ENCODE measurements at regions not wholly inside any gene's neighbourhood (a gene's known extent, or its start where the extent isn't known, plus 50 kb on each side); places are given as distances from the start of the nearest gene placed in this dataset.

DNA sequence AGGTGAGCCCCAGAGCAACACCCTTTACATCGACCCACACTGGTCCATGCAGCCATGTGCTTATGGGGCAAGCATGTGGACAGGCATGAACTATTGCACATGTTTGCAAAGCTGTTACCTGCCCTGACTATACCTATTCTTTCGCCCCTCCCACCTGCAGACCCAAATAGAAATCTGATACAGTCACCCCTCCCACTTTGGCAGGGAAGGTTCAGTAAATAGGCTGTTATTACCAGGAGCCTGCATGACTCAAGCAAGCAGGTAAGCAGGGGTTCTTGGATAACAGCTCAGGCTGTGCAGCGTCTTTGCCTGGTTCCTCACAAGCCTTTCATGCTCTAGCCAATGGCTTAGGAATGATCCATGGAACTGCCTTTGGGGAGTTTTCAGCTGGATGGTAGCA lies 122.7 kb upstream of the DIPK2B start (continued):
- TF ChIP-seq PHF8 (IDR thresholded peaks at IDR 0.05; ENCODE audit: borderline replicate concordance, low read depth): no peak

DNA sequence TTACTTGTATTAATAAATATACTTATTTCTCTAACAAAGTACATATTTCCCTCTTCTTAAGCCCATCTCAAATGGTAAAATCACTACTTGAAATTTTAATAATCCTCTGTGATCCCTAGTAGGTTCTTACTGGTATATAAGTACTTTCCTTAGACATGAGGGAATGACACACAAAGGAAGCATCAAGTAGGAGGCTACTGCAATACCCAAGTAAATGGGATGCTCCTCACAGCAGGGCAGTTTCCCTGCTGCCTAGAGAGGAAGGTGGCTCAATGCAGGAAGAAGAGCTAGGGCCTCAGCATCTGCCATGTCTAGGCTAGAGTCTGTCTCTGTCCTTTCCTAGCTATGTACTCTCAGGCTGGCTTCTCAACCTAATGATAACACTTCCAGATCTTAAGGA lies 122.1 kb upstream of the DIPK2B start:
- Histone ChIP-seq H3K4me3 (no peak overlapping the region), H3K9me3 (peaks cover 7% of the 10 kb centered on the region; the same call in 1 of the 3 replicates), H3K27ac (peak overlapping the region; percentile 80 to 87), H3K4me2 (peak overlapping the region; percentile 48), H3K4me1 (peaks cover 12% of the 10 kb centered on the region)
- CTCF ChIA-PET: interaction anchor here (0.6 to 3.3 kb wide), 34 partner anchors 9 to 1364 kb away, joined by 3 to 20 read pairs (median 4); no protein-coding TSS in a partner anchor
- FAIRE-seq (peak; percentile 73), DNase-seq (ENCODE audit: low read depth in 1 of 2, low spot score in 1 of 2) (peak in 1 of 2 experiments; percentile 35), ATAC-seq (peak; percentile 54 to 79; a peak in 4 of 6 replicates)
- POLR2A ChIA-PET: interaction anchor here (1.3 to 1.6 kb wide), 2 partner anchors 156 to 1086 kb away, joined by 3 to 5 read pairs; no protein-coding TSS in a partner anchor
- no peak for TF ChIP-seq RFX5 (IDR thresholded peaks at IDR 0.05)
- no peak for TF ChIP-seq SREBF2 (IDR thresholded peaks at IDR 0.05)
- TF ChIP-seq NPAS2 (CRISPR knock-in tag; IDR thresholded peaks at IDR 0.05; ENCODE audit: borderline replicate concordance): no peak

DNA sequence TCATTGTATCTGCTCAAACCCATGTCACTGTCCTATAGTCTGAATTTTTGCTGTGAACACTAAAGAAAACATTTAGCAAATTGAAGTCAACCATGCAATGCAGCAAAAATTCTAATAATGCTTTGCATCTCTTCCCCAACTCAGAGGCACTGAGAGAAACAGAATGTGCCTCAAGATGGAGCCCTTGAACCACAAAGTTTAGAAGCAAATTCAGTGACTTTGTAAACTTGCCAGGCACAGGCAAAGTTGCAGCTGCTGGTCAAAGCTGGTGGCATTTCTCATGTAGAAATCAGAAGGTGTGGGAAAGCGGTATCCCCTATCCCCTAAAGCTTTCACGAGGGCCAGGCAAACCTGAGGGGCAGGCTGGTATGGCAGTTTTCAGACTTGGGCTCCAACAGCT lies 121.7 kb upstream of the DIPK2B start:
- CTCF ChIA-PET: interaction anchor here (0.6 to 3.3 kb wide), 37 partner anchors 9 to 1086 kb away, joined by 3 to 20 read pairs (median 4); no protein-coding TSS in a partner anchor
- POLR2A ChIA-PET: interaction anchor here (1.3 to 1.6 kb wide), 2 partner anchors 157 to 1086 kb away, joined by 3 to 5 read pairs; no protein-coding TSS in a partner anchor
- TF ChIP-seq RAD21 (conservative IDR thresholded peaks at IDR 0.05 in 1 of 2, IDR thresholded peaks at IDR 0.05 in 1 of 2) (peak; percentile 88 to 91), HEYL (CRISPR knock-in tag; IDR thresholded peaks at IDR 0.05) (no peak), EP300 (IDR thresholded peaks at IDR 0.05) (no peak), EHF (CRISPR knock-in tag; IDR thresholded peaks at IDR 0.05) (no peak), SMC3 (IDR thresholded peaks at IDR 0.05) (peak; percentile 86)
- TF ChIP-seq, protein P1, sequence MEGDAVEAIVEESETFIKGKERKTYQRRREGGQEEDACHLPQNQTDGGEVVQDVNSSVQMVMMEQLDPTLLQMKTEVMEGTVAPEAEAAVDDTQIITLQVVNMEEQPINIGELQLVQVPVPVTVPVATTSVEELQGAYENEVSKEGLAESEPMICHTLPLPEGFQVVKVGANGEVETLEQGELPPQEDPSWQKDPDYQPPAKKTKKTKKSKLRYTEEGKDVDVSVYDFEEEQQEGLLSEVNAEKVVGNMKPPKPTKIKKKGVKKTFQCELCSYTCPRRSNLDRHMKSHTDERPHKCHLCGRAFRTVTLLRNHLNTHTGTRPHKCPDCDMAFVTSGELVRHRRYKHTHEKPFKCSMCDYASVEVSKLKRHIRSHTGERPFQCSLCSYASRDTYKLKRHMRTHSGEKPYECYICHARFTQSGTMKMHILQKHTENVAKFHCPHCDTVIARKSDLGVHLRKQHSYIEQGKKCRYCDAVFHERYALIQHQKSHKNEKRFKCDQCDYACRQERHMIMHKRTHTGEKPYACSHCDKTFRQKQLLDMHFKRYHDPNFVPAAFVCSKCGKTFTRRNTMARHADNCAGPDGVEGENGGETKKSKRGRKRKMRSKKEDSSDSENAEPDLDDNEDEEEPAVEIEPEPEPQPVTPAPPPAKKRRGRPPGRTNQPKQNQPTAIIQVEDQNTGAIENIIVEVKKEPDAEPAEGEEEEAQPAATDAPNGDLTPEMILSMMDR (IDR thresholded peaks at IDR 0.05): peak; percentile 67
- H3K4me1 ChIP-seq: peaks cover 12% of the 10 kb centered on the region
- peak overlapping the region; percentile 48 for H3K4me2 ChIP-seq
- DNase-seq (ENCODE audit: low read depth in 1 of 2, low spot score in 1 of 2): peak; percentile 16 to 81
- ATAC-seq: peak; percentile 88 to 90
- peak overlapping the region; percentile 80 to 87 for H3K27ac ChIP-seq
- WGBS (ENCODE audit: missing lambda C conversion rate): 0% methylated on average over 2 of the region's 2 CpGs
- FAIRE-seq: peak; percentile 100
- no peak overlapping the region for H3K4me3 ChIP-seq
- peaks cover 7% of the 10 kb centered on the region; the same call in 1 of the 3 replicates for H3K9me3 ChIP-seq

DNA sequence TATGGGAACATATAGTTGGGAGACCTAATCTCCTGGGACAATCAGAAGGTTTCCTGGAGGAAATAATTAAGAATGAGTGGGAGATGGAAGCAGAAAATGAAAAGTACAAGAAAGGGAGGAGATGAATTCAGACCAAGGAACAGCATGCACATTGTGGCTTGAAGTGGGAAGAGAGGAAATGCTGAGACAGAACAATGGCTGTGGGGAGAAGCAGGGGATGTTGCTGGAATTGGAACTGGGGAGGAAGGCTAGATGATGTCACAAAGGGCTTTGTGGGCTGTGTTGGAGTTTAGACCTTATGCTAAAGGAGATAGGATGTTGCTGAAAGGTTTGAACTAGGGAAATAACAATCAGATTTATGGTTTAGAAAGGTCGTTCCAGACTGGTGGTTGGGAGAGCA lies 119.5 kb upstream of the DIPK2B start:
- ATAC-seq (no peak), FAIRE-seq (no peak), DNase-seq (ENCODE audit: low read depth in 1 of 2, low spot score in 1 of 2) (no peak)
- Histone ChIP-seq H3K4me1 (peaks cover 12% of the 10 kb centered on the region), H3K4me2 (no peak overlapping the region), H3K9me3 (peaks cover 9% of the 10 kb centered on the region; the same call in 1 of the 3 replicates), H3K27ac (peak overlapping the region in 1 of 2 experiments; percentile 78; a peak in 3 of 6 replicates), H3K4me3 (no peak overlapping the region)
- ChIA-PET CTCF (no interaction called here), POLR2A (no interaction called here)
- TF ChIP-seq EHF (CRISPR knock-in tag; IDR thresholded peaks at IDR 0.05): no peak
- TF ChIP-seq, protein P1 (IDR thresholded peaks at IDR 0.05): no peak
- TF ChIP-seq, protein P2, sequence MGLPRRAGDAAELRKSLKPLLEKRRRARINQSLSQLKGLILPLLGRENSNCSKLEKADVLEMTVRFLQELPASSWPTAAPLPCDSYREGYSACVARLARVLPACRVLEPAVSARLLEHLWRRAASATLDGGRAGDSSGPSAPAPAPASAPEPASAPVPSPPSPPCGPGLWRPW (IDR thresholded peaks at IDR 0.05): no peak
- no peak for TF ChIP-seq ELK1 (IDR thresholded peaks at IDR 0.05; ENCODE audit: low read depth, low read length)
- TF ChIP-seq NR3C1 (IDR thresholded peaks at IDR 0.05): no peak
- TF ChIP-seq, protein P3, sequence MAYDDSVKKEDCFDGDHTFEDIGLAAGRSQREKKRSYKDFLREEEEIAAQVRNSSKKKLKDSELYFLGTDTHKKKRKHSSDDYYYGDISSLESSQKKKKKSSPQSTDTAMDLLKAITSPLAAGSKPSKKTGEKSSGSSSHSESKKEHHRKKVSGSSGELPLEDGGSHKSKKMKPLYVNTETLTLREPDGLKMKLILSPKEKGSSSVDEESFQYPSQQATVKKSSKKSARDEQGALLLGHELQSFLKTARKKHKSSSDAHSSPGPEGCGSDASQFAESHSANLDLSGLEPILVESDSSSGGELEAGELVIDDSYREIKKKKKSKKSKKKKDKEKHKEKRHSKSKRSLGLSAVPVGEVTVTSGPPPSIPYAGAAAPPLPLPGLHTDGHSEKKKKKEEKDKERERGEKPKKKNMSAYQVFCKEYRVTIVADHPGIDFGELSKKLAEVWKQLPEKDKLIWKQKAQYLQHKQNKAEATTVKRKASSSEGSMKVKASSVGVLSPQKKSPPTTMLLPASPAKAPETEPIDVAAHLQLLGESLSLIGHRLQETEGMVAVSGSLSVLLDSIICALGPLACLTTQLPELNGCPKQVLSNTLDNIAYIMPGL (CRISPR knock-in tag; IDR thresholded peaks at IDR 0.05; ENCODE audit: borderline replicate concordance): no peak
- TF ChIP-seq MAX (IDR thresholded peaks at IDR 0.05): no peak
- no peak for TF ChIP-seq RNF2 (IDR thresholded peaks at IDR 0.05; ENCODE audit: borderline replicate concordance, low read depth)
- no peak for TF ChIP-seq NFE2L2 (conservative IDR thresholded peaks at IDR 0.05; ENCODE audit: low read length)
- 55% methylated on average over 1 of the region's 1 CpG for WGBS (ENCODE audit: missing lambda C conversion rate)
